Hematopoietic multipotent progenitor cell treated with erythropoietin and hydrocortisone succinate and interleukin-3 and kit ligand, for 17 days (in vitro differentiated cells): ENCODE measurements at regions not wholly inside any gene's neighbourhood (a gene's known extent, or its start where the extent isn't known, plus 50 kb on each side); places are given as distances from the start of the nearest gene placed in this dataset.
"Not testable (repeated sequence)": the region's sequence is repeated elsewhere in the genome, so short reads cannot be mapped to it uniquely, and the experiment has no call there.

Experiments used
- DNase-seq: peaks from one replicate; pipeline ENCODE4 v3.0.0-alpha.2; 2015; ENCODE audit warnings: low spot score

- DNase-seq = no peak
Measured at GRCh38 chr12:131391399-131391798, 319.5 kb upstream of the SFSWAP start.

- not testable (repeated sequence) for DNase-seq
Measured at GRCh38 chr12:131394752-131395151, 316.1 kb upstream of the SFSWAP start.

- not testable (repeated sequence) for DNase-seq
Measured at GRCh38 chr12:131395209-131395684, 315.6 kb upstream of the SFSWAP start.

- no peak for DNase-seq
Measured at GRCh38 chr12:131395971-131396573, 314.8 kb upstream of the SFSWAP start.

- no peak for DNase-seq
Measured at GRCh38 chr12:131397493-131398181, 313.3 kb upstream of the SFSWAP start.

- no peak for DNase-seq
Measured at GRCh38 chr12:131399000-131399399, 311.9 kb upstream of the SFSWAP start.

- not testable (repeated sequence) for DNase-seq
Measured at GRCh38 chr12:131400668-131401294, 310.1 kb upstream of the SFSWAP start.

GRCh38 chr12:131401907-131402633, 308.8 kb upstream of the SFSWAP start:
- DNase-seq = not testable (repeated sequence)

- no peak for DNase-seq
Measured at GRCh38 chr12:131402781-131403396, 308.0 kb upstream of the SFSWAP start.

DNA sequence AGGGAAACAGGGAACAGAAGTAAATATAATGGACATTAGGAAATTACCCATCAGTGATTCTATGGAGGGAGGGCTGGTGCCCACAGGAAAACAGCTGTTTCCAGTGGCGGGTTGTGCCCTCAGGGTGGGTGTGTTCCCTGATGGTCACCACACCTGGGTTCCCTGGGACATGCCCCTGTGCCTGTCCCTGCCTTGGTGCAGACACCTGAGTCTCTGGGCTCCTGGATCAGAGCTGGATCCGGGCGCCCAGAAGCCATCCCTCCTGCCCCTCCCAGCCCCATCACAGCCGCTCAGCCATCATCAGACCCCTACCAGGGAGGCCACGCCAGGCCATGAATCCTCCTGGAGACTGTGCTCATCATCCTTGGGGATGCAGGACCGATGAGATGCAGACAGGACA, 307.2 kb upstream of the SFSWAP start:
- DNase-seq = no peak

DNA sequence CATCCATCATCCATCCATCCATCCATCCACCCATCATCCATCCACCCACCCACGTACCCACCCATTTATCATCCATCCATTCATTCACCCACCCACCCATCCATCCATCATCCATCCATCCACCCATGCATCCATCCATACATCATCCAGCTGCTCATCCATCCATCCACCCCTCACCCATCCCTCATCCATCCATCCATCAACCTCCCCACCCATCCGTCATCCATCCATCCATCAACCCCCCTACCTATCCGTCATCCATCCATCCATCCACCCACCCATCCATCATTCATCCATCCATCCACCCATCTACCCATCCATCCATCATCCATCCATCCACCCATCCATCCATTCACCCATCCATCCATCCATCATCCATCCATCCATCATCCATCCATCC, 306.2 kb upstream of the SFSWAP start:
- DNase-seq = no peak

GRCh38 chr12:131407221-131408035, 303.5 kb upstream of the SFSWAP start:
- no peak for DNase-seq

GRCh38 chr12:131408036-131408365, 302.9 kb upstream of the SFSWAP start:
- no peak for DNase-seq

DNA sequence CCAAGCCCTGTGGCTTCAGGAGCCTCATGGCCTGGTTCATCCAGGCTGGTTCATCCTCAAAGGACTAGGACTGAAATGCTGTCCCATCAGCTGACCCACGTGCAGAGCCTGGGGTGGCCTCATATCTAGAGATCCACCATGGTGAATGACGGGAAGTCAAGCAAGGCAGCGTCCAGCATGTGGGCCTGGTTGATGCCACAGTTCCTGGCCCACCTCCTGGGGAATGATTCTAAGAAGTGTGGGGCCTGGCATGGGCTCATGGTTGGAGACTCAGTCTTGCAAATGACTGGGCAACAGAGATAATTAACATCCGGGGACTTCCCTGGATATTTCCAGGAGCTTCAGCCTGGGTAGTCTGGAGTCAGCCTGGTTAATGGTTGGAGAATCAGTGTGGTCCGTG, 302.4 kb upstream of the SFSWAP start:
- DNase-seq = no peak

DNA sequence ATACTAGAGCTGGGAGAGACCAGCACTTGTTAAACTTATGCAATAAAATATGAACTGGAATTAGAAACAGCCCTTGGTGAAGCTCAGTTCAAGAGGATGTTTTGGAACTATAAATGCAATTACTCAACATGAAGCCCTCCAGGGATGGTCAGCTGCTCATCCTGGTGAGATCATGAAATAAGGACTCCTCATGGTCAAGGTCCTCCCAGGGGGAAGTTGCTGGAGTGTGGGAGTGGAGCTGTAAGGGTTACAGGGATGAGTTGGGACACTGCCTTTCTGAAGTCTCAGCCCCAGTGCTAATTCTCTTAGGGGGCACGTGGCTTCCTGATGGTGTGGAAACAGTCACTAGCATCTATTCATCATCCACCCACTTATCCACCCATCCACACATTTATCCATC, 301.7 kb upstream of the SFSWAP start:
- DNase-seq = no peak

- DNase-seq = not testable (repeated sequence)
Measured at GRCh38 chr12:131411827-131412226, 299.1 kb upstream of the SFSWAP start.

GRCh38 chr12:131413006-131413405, 297.9 kb upstream of the SFSWAP start:
- DNase-seq = no peak

GRCh38 chr12:131413471-131413870, 297.4 kb upstream of the SFSWAP start:
- DNase-seq = no peak

DNA sequence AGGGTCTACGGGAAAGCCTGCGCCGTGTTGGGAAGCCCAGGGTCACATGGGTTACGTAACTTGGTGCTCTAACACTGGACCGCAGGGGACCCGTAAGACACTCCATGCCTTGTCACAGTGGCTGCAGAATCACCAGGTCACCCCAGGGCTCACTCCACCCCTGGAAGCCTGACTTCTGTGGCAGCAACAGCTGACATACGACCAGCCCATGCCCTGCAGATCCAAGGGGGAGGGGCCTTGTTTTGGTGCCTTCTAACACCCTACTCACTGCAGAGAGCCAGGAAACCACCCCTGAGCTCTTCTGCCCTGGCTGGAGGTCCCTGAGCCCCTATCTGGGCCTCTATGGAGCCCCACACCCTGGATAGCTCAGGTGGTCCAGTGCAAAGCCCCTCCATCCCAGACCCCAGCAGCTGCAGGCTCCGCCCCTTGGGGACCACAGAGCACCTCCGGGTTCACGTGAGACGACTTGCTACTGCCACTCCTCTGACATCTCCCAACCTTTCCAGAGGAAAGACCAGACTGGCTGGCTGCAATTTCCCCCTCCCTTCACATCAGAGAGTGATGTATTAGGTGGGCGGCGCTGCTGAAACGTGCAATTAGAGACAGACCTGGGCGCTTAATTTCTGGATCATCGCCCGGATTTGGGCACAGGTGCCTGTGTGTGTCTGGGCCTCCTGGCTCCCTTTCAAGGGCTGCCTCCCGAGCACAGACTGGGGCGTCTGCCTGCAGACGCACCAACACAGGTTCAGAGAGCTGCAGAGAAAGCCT, 296.6 kb upstream of the SFSWAP start:
- DNase-seq = not testable (repeated sequence)

DNA sequence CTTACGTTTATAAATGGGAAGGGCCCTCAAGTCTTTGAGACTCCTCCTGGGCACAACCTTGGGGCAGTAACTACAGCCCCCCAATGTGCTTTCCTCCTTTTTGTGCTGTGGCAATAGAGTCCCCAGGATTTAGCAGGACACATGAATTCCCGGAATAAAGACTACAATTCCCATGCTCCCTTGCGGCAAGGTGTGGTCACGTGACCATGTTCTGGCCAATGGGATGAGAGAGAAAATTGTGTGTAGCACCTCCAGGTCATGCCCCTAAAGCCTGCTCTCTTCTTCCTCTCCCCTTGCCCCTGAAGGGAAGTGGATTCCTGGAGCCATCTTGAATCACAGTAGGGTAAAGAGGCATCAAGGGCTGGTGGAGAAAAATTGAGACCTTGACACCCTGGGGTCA, 295.1 kb upstream of the SFSWAP start:
- DNase-seq = peak; percentile 19

DNA sequence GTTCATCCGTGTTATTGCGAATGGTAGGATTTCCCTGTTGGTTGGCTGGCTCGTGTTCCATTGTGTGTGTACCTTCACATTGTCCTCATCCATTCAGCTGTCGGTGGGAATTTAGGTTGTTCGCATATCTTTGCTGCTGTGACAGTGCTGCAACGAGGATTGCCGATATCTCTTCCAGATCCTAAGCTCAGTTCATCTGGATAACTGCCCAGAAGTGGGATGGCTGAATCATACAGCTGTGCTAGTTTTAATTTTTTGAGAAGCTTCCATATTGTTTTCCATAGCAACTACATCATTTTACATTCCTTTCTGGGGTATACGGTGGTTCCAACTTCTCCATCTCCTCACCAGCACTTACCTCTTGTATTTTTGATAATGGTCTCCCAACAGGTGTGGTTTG, 292.8 kb upstream of the SFSWAP start:
- DNase-seq = no peak
